Right hindlimb (tissue), 1 donor: ENCODE measurements at regions not wholly inside any gene's neighbourhood (a gene's known extent, or its start where the extent isn't known, plus 50 kb on each side); places are given as distances from the start of the nearest gene placed in this dataset.

Source experiments
- DNase-seq: peaks from one replicate; pipeline ENCODE4 v3.0.0-alpha.2; 2018

GRCh38 chr2:20523799-20524187 lies 76.9 kb downstream of the RHOB start:
- no peak for DNase-seq

GRCh38 chr2:20524412-20525040 lies 77.7 kb downstream of the RHOB start:
- peak; percentile 59 for DNase-seq

GRCh38 chr2:20525041-20526035 lies 78.5 kb downstream of the RHOB start:
- DNase-seq, result no peak

GRCh38 chr2:20526160-20526559 lies 79.3 kb downstream of the RHOB start:
- no peak for DNase-seq

- DNase-seq, result no peak
Observed at GRCh38 chr2:20526708-20527107, 79.8 kb downstream of the RHOB start.

GRCh38 chr2:20528713-20529112 lies 81.8 kb downstream of the RHOB start:
- DNase-seq, result no peak

- DNase-seq, result no peak
Observed at GRCh38 chr2:20530520-20530919, 83.6 kb downstream of the RHOB start.

- DNase-seq, result no peak
Observed at GRCh38 chr2:20531633-20532262, 84.9 kb downstream of the RHOB start.

GRCh38 chr2:20532634-20533437 lies 86.0 kb downstream of the RHOB start:
- no peak for DNase-seq

- DNase-seq, result no peak
Observed at GRCh38 chr2:20533993-20534622, 87.2 kb downstream of the RHOB start.

GRCh38 chr2:20534913-20535801 lies 88.3 kb downstream of the RHOB start:
- DNase-seq, result no peak

GRCh38 chr2:20536619-20537422 lies 89.9 kb downstream of the RHOB start:
- no peak for DNase-seq

- DNase-seq, result no peak
Observed at GRCh38 chr2:20537423-20538307, 90.8 kb downstream of the RHOB start.

- peak; percentile 38 for DNase-seq
Observed at GRCh38 chr2:20538308-20539132, 91.6 kb downstream of the RHOB start.

GRCh38 chr2:20539133-20539719 lies 92.4 kb downstream of the RHOB start:
- DNase-seq, result no peak

GRCh38 chr2:20539776-20540586 lies 93.1 kb downstream of the RHOB start:
- no peak for DNase-seq
